OCI-LY1 (cell line): ENCODE measurements at regions not wholly inside any gene's neighbourhood (a gene's known extent, or its start where the extent isn't known, plus 50 kb on each side); places are given as distances from the start of the nearest gene placed in this dataset.
"Not testable (repeated sequence)": the region's sequence is repeated elsewhere in the genome, so short reads cannot be mapped to it uniquely, and the experiment has no call there.

ENCODE experiments used
- H2AFZ ChIP-seq: fragments of 200-600 bp; sonication (generic), shearing (Covaris generic); 2 replicates; pipeline ENCODE4 v1.6.0; 2014; ENCODE audit warnings: antibody characterized with exemption, mild to moderate bottlenecking, low read length
- H3F3A ChIP-seq: fragments of 200-600 bp; sonication (generic), shearing (Covaris generic); 2 replicates; pipeline ENCODE4 v1.6.0; 2014; ENCODE audit warnings: mild to moderate bottlenecking, antibody characterized with exemption, low read length, moderate library complexity; ENCODE audit not compliant: insufficient read depth
- H3K27ac ChIP-seq: fragments of 200-600 bp; sonication (generic); 2 replicates; pipeline ENCODE4 v1.5.1; 2014; ENCODE audit warnings: low read length, mixed run types, mild to moderate bottlenecking, low read depth; ENCODE audit not compliant: poor library complexity, severe bottlenecking
- H3K27me3 ChIP-seq: fragments of 200-600 bp; sonication (generic); 2 replicates; pipeline ENCODE4 v1.6.0; 2014; ENCODE audit warnings: antibody characterized with exemption, mild to moderate bottlenecking, low read length, moderate library complexity; ENCODE audit not compliant: insufficient read depth
- H3K36me3 ChIP-seq: fragments of 200-600 bp; sonication (generic); 2 replicates; pipeline ENCODE4 v1.6.1; 2014; ENCODE audit warnings: mild to moderate bottlenecking, antibody characterized with exemption, low read length, moderate library complexity, mixed read lengths; ENCODE audit not compliant: insufficient read depth
- H3K4me1 ChIP-seq: fragments of 200-600 bp; sonication (generic); 2 replicates; pipeline ENCODE4 v1.5.1; 2014; ENCODE audit warnings: mild to moderate bottlenecking, low read length, moderate library complexity; ENCODE audit not compliant: insufficient read depth, severe bottlenecking
- H3K4me2 ChIP-seq: fragments of 200-600 bp; sonication (generic), shearing (Covaris generic); 2 replicates; pipeline ENCODE4 v1.6.1; 2014; ENCODE audit warnings: low read length
- H3K4me3 ChIP-seq: fragments of 200-600 bp; sonication (generic); 2 replicates; pipeline ENCODE4 v1.5.1; 2014; ENCODE audit warnings: low read length, low read depth, mild to moderate bottlenecking, mixed read lengths; ENCODE audit not compliant: poor library complexity, severe bottlenecking
- H3K79me2 ChIP-seq: fragments of 200-600 bp; shearing (Covaris generic); 2 replicates; pipeline ENCODE4 v1.6.1; 2016; ENCODE audit warnings: mixed run types, low read length, mixed read lengths; ENCODE audit not compliant: insufficient read depth
- H3K9ac ChIP-seq: fragments of 200-600 bp; sonication (generic), shearing (Covaris generic); 2 replicates; pipeline ENCODE4 v1.6.1; 2014; ENCODE audit warnings: mild to moderate bottlenecking, low read length, mixed read lengths
- H3K9me2 ChIP-seq: fragments of 200-600 bp; sonication (generic), shearing (Covaris generic); 2 replicates; pipeline ENCODE4 v1.6.1; 2014; ENCODE audit warnings: low read depth, mild to moderate bottlenecking, low read length, mixed read lengths
- H3K9me3 ChIP-seq: fragments of 200-600 bp; shearing (Covaris generic); 2 replicates; pipeline ENCODE4 v1.6.1; 2014; ENCODE audit warnings: low read length, mixed read lengths
- H4K20me1 ChIP-seq: fragments of 200-600 bp; sonication (generic), shearing (Covaris generic); 2 replicates; pipeline ENCODE4 v1.6.0; 2016; ENCODE audit warnings: mild to moderate bottlenecking, low read length; ENCODE audit not compliant: insufficient read depth
- EZH2 ChIP-seq: fragments of 200-600 bp; sonication (generic), shearing (Covaris generic); IDR thresholded peaks from 2 replicates; pipeline ENCODE4 v1.8.0; 2017; ENCODE audit warnings: borderline replicate concordance, mixed run types, mild to moderate bottlenecking, antibody characterized with exemption, low read length, moderate library complexity, mixed read lengths
- TF ChIP-seq, protein P1 (sequence below): fragments of 200-600 bp; sonication (generic), shearing (Covaris generic); IDR thresholded peaks from 2 replicates; pipeline ENCODE4 v1.5.1; 2017; ENCODE audit warnings: mild to moderate bottlenecking, antibody characterized with exemption, low read length, moderate library complexity, mixed read lengths

DNA sequence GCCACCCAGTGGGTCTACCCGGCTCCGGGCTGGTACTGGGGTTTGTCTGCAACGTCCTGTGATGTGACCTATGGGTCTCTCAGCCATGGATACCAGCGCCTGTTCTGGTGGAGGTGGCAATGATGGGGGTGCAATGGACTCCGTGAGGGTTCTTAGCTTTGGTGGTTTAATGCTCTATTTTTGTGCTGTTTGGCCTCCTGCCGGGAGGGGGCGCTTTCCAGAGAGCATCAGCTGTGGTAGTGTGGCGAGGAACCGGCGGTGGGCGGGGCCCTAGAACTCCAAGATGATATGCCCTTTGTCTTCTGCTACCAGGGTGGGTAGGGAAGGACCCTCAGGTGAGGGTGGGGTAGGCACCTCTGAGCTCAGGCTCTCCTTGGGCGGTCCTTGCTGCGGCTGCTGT, 324.1 kb upstream of the ZFP42 start:
- not testable (repeated sequence) for H3K27ac ChIP-seq, H3F3A ChIP-seq, H4K20me1 ChIP-seq, H3K9me3 ChIP-seq, H3K9me2 ChIP-seq, H3K4me2 ChIP-seq, H2AFZ ChIP-seq, H3K79me2 ChIP-seq, H3K36me3 ChIP-seq, H3K4me3 ChIP-seq, H3K27me3 ChIP-seq, H3K9ac ChIP-seq
- TF ChIP-seq, protein P1, sequence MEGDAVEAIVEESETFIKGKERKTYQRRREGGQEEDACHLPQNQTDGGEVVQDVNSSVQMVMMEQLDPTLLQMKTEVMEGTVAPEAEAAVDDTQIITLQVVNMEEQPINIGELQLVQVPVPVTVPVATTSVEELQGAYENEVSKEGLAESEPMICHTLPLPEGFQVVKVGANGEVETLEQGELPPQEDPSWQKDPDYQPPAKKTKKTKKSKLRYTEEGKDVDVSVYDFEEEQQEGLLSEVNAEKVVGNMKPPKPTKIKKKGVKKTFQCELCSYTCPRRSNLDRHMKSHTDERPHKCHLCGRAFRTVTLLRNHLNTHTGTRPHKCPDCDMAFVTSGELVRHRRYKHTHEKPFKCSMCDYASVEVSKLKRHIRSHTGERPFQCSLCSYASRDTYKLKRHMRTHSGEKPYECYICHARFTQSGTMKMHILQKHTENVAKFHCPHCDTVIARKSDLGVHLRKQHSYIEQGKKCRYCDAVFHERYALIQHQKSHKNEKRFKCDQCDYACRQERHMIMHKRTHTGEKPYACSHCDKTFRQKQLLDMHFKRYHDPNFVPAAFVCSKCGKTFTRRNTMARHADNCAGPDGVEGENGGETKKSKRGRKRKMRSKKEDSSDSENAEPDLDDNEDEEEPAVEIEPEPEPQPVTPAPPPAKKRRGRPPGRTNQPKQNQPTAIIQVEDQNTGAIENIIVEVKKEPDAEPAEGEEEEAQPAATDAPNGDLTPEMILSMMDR = peak; percentile 8; the same call in 1 of the 2 replicates
- H3K4me1 ChIP-seq = peaks cover 12% of the 10 kb centered on the region

DNA sequence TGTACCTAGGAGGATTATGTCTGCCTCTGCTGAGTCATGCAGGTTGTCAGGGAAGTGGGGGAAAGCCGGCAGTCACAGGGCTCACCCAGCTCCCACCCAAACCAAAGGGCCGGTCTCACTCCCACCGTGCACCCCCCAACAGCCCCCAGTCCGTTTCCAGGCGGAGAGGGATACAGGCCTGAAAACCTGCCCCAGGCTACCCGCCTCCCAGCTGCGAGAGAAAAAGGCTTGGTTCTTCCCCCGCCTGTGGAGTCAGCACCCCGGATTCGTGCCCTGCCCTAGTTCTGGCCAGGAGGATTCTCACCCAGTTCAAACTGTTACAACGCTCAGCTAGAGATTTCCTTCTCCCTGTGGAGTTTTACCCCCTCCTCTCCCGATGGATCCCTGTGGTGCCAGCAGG, 323.6 kb upstream of the ZFP42 start:
- H3K9me3 ChIP-seq, H3F3A ChIP-seq, H3K36me3 ChIP-seq, H3K9ac ChIP-seq, H3K9me2 ChIP-seq, H3K4me3 ChIP-seq, H4K20me1 ChIP-seq, H3K4me1 ChIP-seq, H3K4me2 ChIP-seq, H3K27me3 ChIP-seq, H3K27ac ChIP-seq, H3K79me2 ChIP-seq, H2AFZ ChIP-seq: not testable (repeated sequence)

- not testable (repeated sequence) for H2AFZ ChIP-seq, H3K27me3 ChIP-seq
Observed at GRCh38 chr4:187672526-187672925, 323.0 kb upstream of the ZFP42 start.

DNA sequence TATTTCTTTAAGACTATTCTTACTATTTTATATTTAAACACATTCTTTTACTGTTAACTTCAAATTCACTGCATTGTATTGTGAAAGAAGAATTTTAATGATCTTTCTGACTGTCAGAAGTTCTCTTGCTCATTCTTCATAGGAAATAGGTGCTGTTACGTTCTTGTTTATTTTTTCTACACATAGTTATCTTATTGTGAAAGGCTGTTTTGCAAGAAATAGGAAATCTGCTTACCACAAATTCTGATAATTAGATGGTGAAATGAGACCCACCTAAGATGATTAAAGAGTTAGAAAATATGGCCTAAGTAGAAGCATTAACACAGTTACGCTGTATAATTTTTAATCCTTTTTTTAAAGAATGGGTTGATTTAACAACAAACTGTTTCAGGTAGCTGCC, 316.1 kb upstream of the ZFP42 start:
- no peak overlapping the region for H2AFZ ChIP-seq
- no peak overlapping the region for H3K9ac ChIP-seq
- no peaks in the 10 kb centered on the region for H3F3A ChIP-seq
- no peaks in the 10 kb centered on the region for H3K9me2 ChIP-seq
- no peak overlapping the region for H3K4me2 ChIP-seq
- H3K27me3 ChIP-seq = 0 out of 2 replicates have a peak, but pooled peaks cover 5% of the 10 kb centered on the region
- no peaks in the 10 kb centered on the region for H3K9me3 ChIP-seq
- no peaks in the 10 kb centered on the region for H4K20me1 ChIP-seq
- H3K79me2 ChIP-seq = no peaks in the 10 kb centered on the region
- H3K27ac ChIP-seq = no peak overlapping the region
- no peaks in the 10 kb centered on the region; the same call in 1 of the 2 replicates for H3K36me3 ChIP-seq
- no peak overlapping the region for H3K4me3 ChIP-seq
- no peak for TF ChIP-seq EZH2
- TF ChIP-seq, protein P1 = no peak
- H3K4me1 ChIP-seq = no peaks in the 10 kb centered on the region

More at GRCh38 chr4:187672526-187672925, 323.0 kb upstream of the ZFP42 start:
- H3K4me3 ChIP-seq, H3K9ac ChIP-seq, H3K4me1 ChIP-seq, H3K36me3 ChIP-seq, H3K27ac ChIP-seq, H3K79me2 ChIP-seq, H3K9me3 ChIP-seq, H3K9me2 ChIP-seq, H4K20me1 ChIP-seq, H3F3A ChIP-seq, H3K4me2 ChIP-seq: not testable (repeated sequence)
